NCI-H524 treated with DMSO at 0.1 percent for 48 hours (cell line): ENCODE measurements at regions not wholly inside any gene's neighbourhood (a gene's known extent, or its start where the extent isn't known, plus 50 kb on each side); places are given as distances from the start of the nearest gene placed in this dataset.
"Not testable (repeated sequence)": the region's sequence is repeated elsewhere in the genome, so short reads cannot be mapped to it uniquely, and the experiment has no call there.

Experiments used
- DNase-seq: peaks from one replicate; lab custom pipeline; 2025; lab: John Stamatoyannopoulos, UW

GRCh38 chr4:67412153-67412712, 133.1 kb downstream of the CENPC start:
- DNase-seq: not testable (repeated sequence)

- no peak for DNase-seq
These were observed 142.0 kb downstream of the CENPC start for GRCh38 chr4:67403342-67403741.

- DNase-seq: no peak
These were observed 143.4 kb downstream of the CENPC start for GRCh38 chr4:67401902-67402301.

GRCh38 chr4:67397931-67398330, 147.4 kb downstream of the CENPC start:
- no peak for DNase-seq

- DNase-seq: no peak
These were observed 148.3 kb downstream of the CENPC start for GRCh38 chr4:67397031-67397430.

GRCh38 chr4:67396008-67396407, 149.3 kb downstream of the CENPC start:
- DNase-seq: no peak

- DNase-seq: no peak
These were observed 150.4 kb downstream of the CENPC start for GRCh38 chr4:67394879-67395278.

- DNase-seq: no peak
These were observed 151.5 kb downstream of the CENPC start for GRCh38 chr4:67393699-67394281.

GRCh38 chr4:67393007-67393406, 152.3 kb downstream of the CENPC start:
- DNase-seq: no peak

- not testable (repeated sequence) for DNase-seq
These were observed 163.9 kb downstream of the CENPC start for GRCh38 chr4:67381406-67381804.

GRCh38 chr4:67380702-67381405, 164.4 kb downstream of the CENPC start:
- DNase-seq: not testable (repeated sequence)

GRCh38 chr4:67380154-67380553, 165.1 kb downstream of the CENPC start:
- no peak for DNase-seq

GRCh38 chr4:67375291-67375690, 170.0 kb downstream of the CENPC start:
- DNase-seq: no peak

GRCh38 chr4:67371615-67372014, 173.7 kb downstream of the CENPC start:
- DNase-seq: no peak

GRCh38 chr4:67366311-67366861, 178.9 kb downstream of the CENPC start:
- no peak for DNase-seq

- DNase-seq: no peak
These were observed 179.6 kb downstream of the CENPC start for GRCh38 chr4:67365661-67366245.

GRCh38 chr4:67355806-67356205, 189.5 kb downstream of the CENPC start:
- DNase-seq: no peak

GRCh38 chr4:67346654-67347053, 198.6 kb downstream of the CENPC start:
- no peak for DNase-seq

GRCh38 chr4:67344594-67345380, 200.5 kb downstream of the CENPC start:
- DNase-seq: no peak

GRCh38 chr4:67343199-67343598, 202.1 kb downstream of the CENPC start:
- DNase-seq: no peak

- no peak for DNase-seq
These were observed 203.0 kb downstream of the CENPC start for GRCh38 chr4:67342291-67342690.

GRCh38 chr4:67333664-67334063, 211.6 kb downstream of the CENPC start:
- no peak for DNase-seq
